Eye (tissue), 1 donor: ENCODE measurements at regions not wholly inside any gene's neighbourhood (a gene's known extent, or its start where the extent isn't known, plus 50 kb on each side); places are given as distances from the start of the nearest gene placed in this dataset.
A peak's percentile ranks its signal among the peaks of the same experiment; 100 is the strongest.

ENCODE experiments used
- DNase-seq: peaks from one replicate; pipeline ENCODE4 v3.0.0-alpha.2; 2015

GRCh38 chr17:72030067-72030899, 90.5 kb upstream of the SOX9 start:
- peak; percentile 90 for DNase-seq

GRCh38 chr17:72031219-72031884, 89.5 kb upstream of the SOX9 start:
- DNase-seq = peak; percentile 51

- DNase-seq = peak; percentile 33
Measured at GRCh38 chr17:72033334-72033733, 87.5 kb upstream of the SOX9 start.

GRCh38 chr17:72034000-72034399, 86.8 kb upstream of the SOX9 start:
- DNase-seq = no peak

GRCh38 chr17:72038427-72038826, 82.4 kb upstream of the SOX9 start:
- no peak for DNase-seq

- no peak for DNase-seq
Measured at GRCh38 chr17:72039490-72039889, 81.3 kb upstream of the SOX9 start.

GRCh38 chr17:72046178-72046577, 74.6 kb upstream of the SOX9 start:
- no peak for DNase-seq

GRCh38 chr17:72046643-72047612, 73.9 kb upstream of the SOX9 start:
- DNase-seq = no peak

GRCh38 chr17:72049914-72050313, 70.9 kb upstream of the SOX9 start:
- no peak for DNase-seq

GRCh38 chr17:72053036-72053435, 67.8 kb upstream of the SOX9 start:
- no peak for DNase-seq

- DNase-seq = peak; percentile 42
Measured at GRCh38 chr17:72053449-72053848, 67.4 kb upstream of the SOX9 start.

GRCh38 chr17:72056155-72056554, 64.7 kb upstream of the SOX9 start:
- DNase-seq = no peak

- DNase-seq = no peak
Measured at GRCh38 chr17:72056727-72057290, 64.0 kb upstream of the SOX9 start.

- no peak for DNase-seq
Measured at GRCh38 chr17:72060084-72060483, 60.7 kb upstream of the SOX9 start.

- no peak for DNase-seq
Measured at GRCh38 chr17:72063262-72063661, 57.6 kb upstream of the SOX9 start.

GRCh38 chr17:72063756-72064450, 56.9 kb upstream of the SOX9 start:
- no peak for DNase-seq

GRCh38 chr17:72064606-72065193, 56.1 kb upstream of the SOX9 start:
- DNase-seq = peak; percentile 39

- no peak for DNase-seq
Measured at GRCh38 chr17:72065556-72065955, 55.3 kb upstream of the SOX9 start.

GRCh38 chr17:72068643-72069042, 52.2 kb upstream of the SOX9 start:
- no peak for DNase-seq

GRCh38 chr17:72069586-72070202, 51.1 kb upstream of the SOX9 start:
- no peak for DNase-seq
